HepG2 (cell line): ENCODE measurements at regions not wholly inside any gene's neighbourhood (a gene's known extent, or its start where the extent isn't known, plus 50 kb on each side); places are given as distances from the start of the nearest gene placed in this dataset.
A peak's percentile ranks its signal among the peaks of the same experiment; 100 is the strongest.

ENCODE experiments used
- CAMTA2 ChIP-seq: sonication (generic); formaldehyde crosslinking; IDR thresholded peaks from 2 replicates; pipeline ENCODE4 v1.4.0; 2020; ENCODE audit warnings: mild to moderate bottlenecking, missing genetic modification reagents, borderline replicate concordance
- EZH2 ChIP-seq: conservative IDR thresholded peaks from 2 replicates; pipeline ENCODE4 v1.6.1; 2012; ENCODE audit warnings: mild to moderate bottlenecking, low read depth, low read length, moderate library complexity
- HES4 ChIP-seq: sonication (generic); formaldehyde crosslinking; IDR thresholded peaks from 2 replicates; pipeline ENCODE4 v1.9.0; 2021; ENCODE audit warnings: mild to moderate bottlenecking, missing genetic modification reagents, borderline replicate concordance
- MLX ChIP-seq: IDR thresholded peaks from 2 replicates; pipeline ENCODE4 v1.6.1; 2016
- NCOA2 ChIP-seq: sonication (generic); formaldehyde crosslinking; IDR thresholded peaks from 2 replicates; pipeline ENCODE4 v1.8.0; 2022; ENCODE audit warnings: inconsistent platforms
- PBX2 ChIP-seq: IDR thresholded peaks from 2 replicates; pipeline ENCODE4 v1.6.1; 2016; ENCODE audit warnings: control low read depth
- RFX5 ChIP-seq: IDR thresholded peaks from 2 replicates; pipeline ENCODE4 v1.6.1; 2011; ENCODE audit warnings: low read depth, low read length, improper control_type of control experiment
- SNAI1 ChIP-seq: sonication (generic); formaldehyde crosslinking; IDR thresholded peaks from 2 replicates; pipeline ENCODE4 v1.5.0; 2020; ENCODE audit warnings: mild to moderate bottlenecking, missing genetic modification reagents, borderline replicate concordance
- SP1 ChIP-seq, 2 experiments: fragments of 450-650 bp in 1 of 2; sonication (generic) in 1 of 2; formaldehyde crosslinking in 1 of 2; IDR thresholded peaks; 2 replicates each; pipeline versions ENCODE4 v1.4.0 to v1.6.1; 2016 to 2020; ENCODE audit warnings: missing genetic modification reagents in 1 of 2
- TEAD3 ChIP-seq: optimal IDR thresholded peaks from 2 replicates; pipeline ENCODE3; 2016; ENCODE audit warnings: borderline replicate concordance
- TOPORS ChIP-seq: sonication (generic); formaldehyde crosslinking; IDR thresholded peaks from 2 replicates; pipeline ENCODE4 v1.8.0; 2023; ENCODE audit warnings: mild to moderate bottlenecking, missing genetic modification reagents
- TP53 ChIP-seq: sonication (generic); formaldehyde crosslinking; conservative IDR thresholded peaks from 2 replicates; pipeline ENCODE4 v1.4.0; 2020; ENCODE audit warnings: missing genetic modification reagents
- U2AF1 ChIP-seq: fragments of 200-400 bp; formaldehyde crosslinking; optimal IDR thresholded peaks from 2 replicates; pipeline ENCODE3; 2017; ENCODE audit warnings: mild to moderate bottlenecking, low read depth, low read length
- ZXDC ChIP-seq: sonication (generic); formaldehyde crosslinking; IDR thresholded peaks from 2 replicates; pipeline ENCODE4 v1.5.0; 2020; ENCODE audit warnings: mild to moderate bottlenecking, missing genetic modification reagents
- TF ChIP-seq, protein P1 (sequence below): sonication (generic); formaldehyde crosslinking; conservative IDR thresholded peaks from 2 replicates; pipeline ENCODE4 v1.4.0; 2020; ENCODE audit warnings: mild to moderate bottlenecking, missing genetic modification reagents, moderate library complexity
- TF ChIP-seq, protein P2 (sequence below): IDR thresholded peaks from 2 replicates; pipeline ENCODE4 v1.6.1; 2012; ENCODE audit warnings: low read depth, low read length, improper control_type of control experiment
- TF ChIP-seq, protein P3 (sequence below): sonication (generic); formaldehyde crosslinking; IDR thresholded peaks from 2 replicates; pipeline ENCODE4 v1.5.0; 2020; ENCODE audit warnings: mild to moderate bottlenecking, missing genetic modification reagents, moderate library complexity

- TF ChIP-seq, protein P1, sequence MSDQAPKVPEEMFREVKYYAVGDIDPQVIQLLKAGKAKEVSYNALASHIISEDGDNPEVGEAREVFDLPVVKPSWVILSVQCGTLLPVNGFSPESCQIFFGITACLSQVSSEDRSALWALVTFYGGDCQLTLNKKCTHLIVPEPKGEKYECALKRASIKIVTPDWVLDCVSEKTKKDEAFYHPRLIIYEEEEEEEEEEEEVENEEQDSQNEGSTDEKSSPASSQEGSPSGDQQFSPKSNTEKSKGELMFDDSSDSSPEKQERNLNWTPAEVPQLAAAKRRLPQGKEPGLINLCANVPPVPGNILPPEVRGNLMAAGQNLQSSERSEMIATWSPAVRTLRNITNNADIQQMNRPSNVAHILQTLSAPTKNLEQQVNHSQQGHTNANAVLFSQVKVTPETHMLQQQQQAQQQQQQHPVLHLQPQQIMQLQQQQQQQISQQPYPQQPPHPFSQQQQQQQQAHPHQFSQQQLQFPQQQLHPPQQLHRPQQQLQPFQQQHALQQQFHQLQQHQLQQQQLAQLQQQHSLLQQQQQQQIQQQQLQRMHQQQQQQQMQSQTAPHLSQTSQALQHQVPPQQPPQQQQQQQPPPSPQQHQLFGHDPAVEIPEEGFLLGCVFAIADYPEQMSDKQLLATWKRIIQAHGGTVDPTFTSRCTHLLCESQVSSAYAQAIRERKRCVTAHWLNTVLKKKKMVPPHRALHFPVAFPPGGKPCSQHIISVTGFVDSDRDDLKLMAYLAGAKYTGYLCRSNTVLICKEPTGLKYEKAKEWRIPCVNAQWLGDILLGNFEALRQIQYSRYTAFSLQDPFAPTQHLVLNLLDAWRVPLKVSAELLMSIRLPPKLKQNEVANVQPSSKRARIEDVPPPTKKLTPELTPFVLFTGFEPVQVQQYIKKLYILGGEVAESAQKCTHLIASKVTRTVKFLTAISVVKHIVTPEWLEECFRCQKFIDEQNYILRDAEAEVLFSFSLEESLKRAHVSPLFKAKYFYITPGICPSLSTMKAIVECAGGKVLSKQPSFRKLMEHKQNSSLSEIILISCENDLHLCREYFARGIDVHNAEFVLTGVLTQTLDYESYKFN = peak; percentile 44; the same call in 1 of the 2 replicates
- TF ChIP-seq NCOA2 (CRISPR knock-in tag) (peak; percentile 70; the same call in 1 of the 2 replicates), HES4 (no peak), TEAD3 (CRISPR knock-in tag) (peak; percentile 77), ZXDC (no peak), SP1 (IDR thresholded peaks at IDR 0.05) (no peak), SP1 (CRISPR knock-in tag; IDR thresholded peaks at IDR 0.05) (no peak), U2AF1 (no peak), CAMTA2 (no peak), RFX5 (no peak), PBX2 (CRISPR knock-in tag) (no peak), MLX (CRISPR knock-in tag) (no peak), SNAI1 (CRISPR knock-in tag) (no peak), TOPORS (CRISPR knock-in tag) (no peak), TP53 (CRISPR knock-in tag) (no peak), EZH2 (no peak)
- TF ChIP-seq, protein P2, sequence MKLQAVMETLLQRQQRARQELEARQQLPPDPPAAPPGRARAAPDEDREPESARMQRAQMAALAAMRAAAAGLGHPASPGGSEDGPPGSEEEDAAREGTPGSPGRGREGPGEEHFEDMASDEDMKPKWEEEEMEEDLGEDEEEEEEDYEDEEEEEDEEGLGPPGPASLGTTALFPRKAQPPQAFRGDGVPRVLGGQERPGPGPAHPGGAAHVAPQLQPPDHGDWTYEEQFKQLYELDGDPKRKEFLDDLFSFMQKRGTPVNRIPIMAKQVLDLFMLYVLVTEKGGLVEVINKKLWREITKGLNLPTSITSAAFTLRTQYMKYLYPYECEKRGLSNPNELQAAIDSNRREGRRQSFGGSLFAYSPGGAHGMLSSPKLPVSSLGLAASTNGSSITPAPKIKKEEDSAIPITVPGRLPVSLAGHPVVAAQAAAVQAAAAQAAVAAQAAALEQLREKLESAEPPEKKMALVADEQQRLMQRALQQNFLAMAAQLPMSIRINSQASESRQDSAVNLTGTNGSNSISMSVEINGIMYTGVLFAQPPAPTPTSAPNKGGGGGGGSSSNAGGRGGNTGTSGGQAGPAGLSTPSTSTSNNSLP = no peak; the same call in 1 of the 2 replicates
- TF ChIP-seq, protein P3, sequence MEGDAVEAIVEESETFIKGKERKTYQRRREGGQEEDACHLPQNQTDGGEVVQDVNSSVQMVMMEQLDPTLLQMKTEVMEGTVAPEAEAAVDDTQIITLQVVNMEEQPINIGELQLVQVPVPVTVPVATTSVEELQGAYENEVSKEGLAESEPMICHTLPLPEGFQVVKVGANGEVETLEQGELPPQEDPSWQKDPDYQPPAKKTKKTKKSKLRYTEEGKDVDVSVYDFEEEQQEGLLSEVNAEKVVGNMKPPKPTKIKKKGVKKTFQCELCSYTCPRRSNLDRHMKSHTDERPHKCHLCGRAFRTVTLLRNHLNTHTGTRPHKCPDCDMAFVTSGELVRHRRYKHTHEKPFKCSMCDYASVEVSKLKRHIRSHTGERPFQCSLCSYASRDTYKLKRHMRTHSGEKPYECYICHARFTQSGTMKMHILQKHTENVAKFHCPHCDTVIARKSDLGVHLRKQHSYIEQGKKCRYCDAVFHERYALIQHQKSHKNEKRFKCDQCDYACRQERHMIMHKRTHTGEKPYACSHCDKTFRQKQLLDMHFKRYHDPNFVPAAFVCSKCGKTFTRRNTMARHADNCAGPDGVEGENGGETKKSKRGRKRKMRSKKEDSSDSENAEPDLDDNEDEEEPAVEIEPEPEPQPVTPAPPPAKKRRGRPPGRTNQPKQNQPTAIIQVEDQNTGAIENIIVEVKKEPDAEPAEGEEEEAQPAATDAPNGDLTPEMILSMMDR (CRISPR knock-in tag) = no peak
Measured at GRCh38 chr20:53866794-53867740, 203.3 kb downstream of the BCAS1 start (continued).
